Loucy (cell line): ENCODE measurements at regions not wholly inside any gene's neighbourhood (a gene's known extent, or its start where the extent isn't known, plus 50 kb on each side); places are given as distances from the start of the nearest gene placed in this dataset.

Source experiments
- H2AFZ ChIP-seq: fragments of 200-600 bp; sonication (generic); 2 replicates; pipeline ENCODE4 v1.6.0; 2016; ENCODE audit warnings: antibody characterized with exemption, mild to moderate bottlenecking, low read length, moderate library complexity
- H3F3A ChIP-seq: fragments of 200-600 bp; 2 replicates; pipeline ENCODE4 v1.6.0; 2016; ENCODE audit warnings: antibody characterized with exemption, low read depth, mild to moderate bottlenecking
- H3K27me3 ChIP-seq: fragments of 200-600 bp; sonication (generic); 2 replicates; pipeline ENCODE4 v1.6.1; 2014; ENCODE audit warnings: low read length, mild to moderate bottlenecking; ENCODE audit not compliant: insufficient read depth, poor library complexity, severe bottlenecking
- H3K36me3 ChIP-seq: fragments of 200-600 bp; sonication (generic); 2 replicates; pipeline ENCODE4 v1.6.1; 2016; ENCODE audit warnings: low read length; ENCODE audit not compliant: insufficient read depth
- H3K4me1 ChIP-seq: fragments of 200-600 bp; sonication (generic); 2 replicates; pipeline ENCODE4 v1.5.1; 2014; ENCODE audit warnings: low read length, mild to moderate bottlenecking; ENCODE audit not compliant: insufficient read depth, poor library complexity, severe bottlenecking
- H3K4me2 ChIP-seq: fragments of 200-600 bp; sonication (generic); 2 replicates; pipeline ENCODE4 v1.6.0; 2014; ENCODE audit warnings: antibody characterized with exemption, low read length, low read depth, mild to moderate bottlenecking; ENCODE audit not compliant: poor library complexity, severe bottlenecking
- H3K4me3 ChIP-seq: fragments of 200-600 bp; sonication (generic); 2 replicates; pipeline ENCODE4 v1.5.1; 2014; ENCODE audit warnings: low read length, mild to moderate bottlenecking, mixed read lengths; ENCODE audit not compliant: poor library complexity, severe bottlenecking
- H3K79me2 ChIP-seq: fragments of 200-600 bp; sonication (generic); 2 replicates; pipeline ENCODE4 v1.6.1; 2014; ENCODE audit warnings: low read length; ENCODE audit not compliant: insufficient read depth
- H3K9ac ChIP-seq: fragments of 200-600 bp; sonication (generic); 2 replicates; pipeline ENCODE4 v1.6.0; 2014; ENCODE audit warnings: mild to moderate bottlenecking, low read depth, low read length, moderate library complexity; ENCODE audit not compliant: poor library complexity, severe bottlenecking
- H3K9me2 ChIP-seq: fragments of 200-600 bp; sonication (generic); replicated peaks from 2 replicates; pipeline ENCODE4 v1.6.1; 2016; ENCODE audit warnings: low read depth, low read length, mixed read lengths
- H3K9me3 ChIP-seq: fragments of 200-600 bp; sonication (generic); 2 replicates; pipeline ENCODE4 v1.6.1; 2014; ENCODE audit warnings: mild to moderate bottlenecking, antibody characterized with exemption, low read length, low read depth; ENCODE audit not compliant: insufficient read depth
- H4K20me1 ChIP-seq: fragments of 200-600 bp; sonication (generic); 2 replicates; pipeline ENCODE4 v1.6.0; 2014; ENCODE audit warnings: antibody characterized with exemption, low read length, mild to moderate bottlenecking; ENCODE audit not compliant: insufficient read depth, poor library complexity, severe bottlenecking
- EZH2phosphoT487 ChIP-seq: fragments of 200-600 bp; IDR thresholded peaks from 2 replicates; pipeline ENCODE4 v1.6.1; 2018; ENCODE audit warnings: antibody characterized with exemption, mild to moderate bottlenecking, moderate library complexity, borderline replicate concordance
- TF ChIP-seq, protein P1 (sequence below): fragments of 200-600 bp; sonication (generic); conservative IDR thresholded peaks from 2 replicates; pipeline ENCODE4 v1.5.1; 2014; ENCODE audit warnings: mild to moderate bottlenecking, antibody characterized with exemption, low read length

DNA sequence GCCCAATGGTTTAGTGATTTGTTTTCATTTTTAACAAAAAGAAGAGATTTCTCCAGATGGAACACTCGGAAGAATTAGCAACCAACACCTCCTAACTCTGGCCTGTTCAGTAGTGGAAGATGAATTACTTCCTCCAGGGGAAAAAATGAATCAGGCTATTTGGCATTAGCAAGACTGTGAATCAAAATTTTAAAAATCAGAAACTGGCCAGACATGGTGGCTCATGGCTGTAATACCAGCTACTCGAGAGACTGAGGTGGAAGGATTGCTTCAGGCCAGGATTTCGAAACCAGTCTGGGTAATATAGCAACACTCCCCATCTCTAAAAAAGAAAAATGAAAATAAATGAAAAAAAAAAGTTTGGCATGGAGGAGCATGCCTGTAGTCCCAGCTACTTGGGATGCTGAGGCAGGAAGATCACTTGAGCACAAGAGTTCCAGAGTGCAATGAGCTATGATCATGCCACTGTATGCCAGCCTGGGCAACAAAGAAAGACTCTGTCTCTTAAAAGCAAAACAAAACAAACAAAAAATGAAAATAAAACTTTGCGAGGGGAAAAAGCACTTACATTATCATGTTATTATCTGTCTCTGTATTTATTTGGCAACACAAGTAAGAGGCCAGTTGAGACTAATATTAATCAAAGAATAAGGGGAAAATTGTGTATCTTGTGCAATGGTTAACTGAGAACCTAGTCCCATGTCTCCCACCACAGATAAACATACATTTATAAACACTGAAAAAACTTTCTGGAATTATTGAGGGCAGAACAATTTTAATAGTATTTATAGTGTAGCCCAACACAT lies 796.3 kb upstream of the ANO3 start:
- Histone ChIP-seq H3K4me3 (no peak overlapping the region), H3K9ac (no peak overlapping the region), H3K27me3 (no peaks in the 10 kb centered on the region), H3K9me3 (no peaks in the 10 kb centered on the region), H3K4me1 (no peaks in the 10 kb centered on the region), H3K4me2 (no peak overlapping the region), H3F3A (no peaks in the 10 kb centered on the region), H3K9me2 (no peaks in the 10 kb centered on the region), H3K36me3 (no peaks in the 10 kb centered on the region), H3K79me2 (no peaks in the 10 kb centered on the region), H4K20me1 (no peaks in the 10 kb centered on the region), H2AFZ (no peak overlapping the region)
- no peak for TF ChIP-seq EZH2phosphoT487
- TF ChIP-seq, protein P1, sequence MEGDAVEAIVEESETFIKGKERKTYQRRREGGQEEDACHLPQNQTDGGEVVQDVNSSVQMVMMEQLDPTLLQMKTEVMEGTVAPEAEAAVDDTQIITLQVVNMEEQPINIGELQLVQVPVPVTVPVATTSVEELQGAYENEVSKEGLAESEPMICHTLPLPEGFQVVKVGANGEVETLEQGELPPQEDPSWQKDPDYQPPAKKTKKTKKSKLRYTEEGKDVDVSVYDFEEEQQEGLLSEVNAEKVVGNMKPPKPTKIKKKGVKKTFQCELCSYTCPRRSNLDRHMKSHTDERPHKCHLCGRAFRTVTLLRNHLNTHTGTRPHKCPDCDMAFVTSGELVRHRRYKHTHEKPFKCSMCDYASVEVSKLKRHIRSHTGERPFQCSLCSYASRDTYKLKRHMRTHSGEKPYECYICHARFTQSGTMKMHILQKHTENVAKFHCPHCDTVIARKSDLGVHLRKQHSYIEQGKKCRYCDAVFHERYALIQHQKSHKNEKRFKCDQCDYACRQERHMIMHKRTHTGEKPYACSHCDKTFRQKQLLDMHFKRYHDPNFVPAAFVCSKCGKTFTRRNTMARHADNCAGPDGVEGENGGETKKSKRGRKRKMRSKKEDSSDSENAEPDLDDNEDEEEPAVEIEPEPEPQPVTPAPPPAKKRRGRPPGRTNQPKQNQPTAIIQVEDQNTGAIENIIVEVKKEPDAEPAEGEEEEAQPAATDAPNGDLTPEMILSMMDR: no peak

DNA sequence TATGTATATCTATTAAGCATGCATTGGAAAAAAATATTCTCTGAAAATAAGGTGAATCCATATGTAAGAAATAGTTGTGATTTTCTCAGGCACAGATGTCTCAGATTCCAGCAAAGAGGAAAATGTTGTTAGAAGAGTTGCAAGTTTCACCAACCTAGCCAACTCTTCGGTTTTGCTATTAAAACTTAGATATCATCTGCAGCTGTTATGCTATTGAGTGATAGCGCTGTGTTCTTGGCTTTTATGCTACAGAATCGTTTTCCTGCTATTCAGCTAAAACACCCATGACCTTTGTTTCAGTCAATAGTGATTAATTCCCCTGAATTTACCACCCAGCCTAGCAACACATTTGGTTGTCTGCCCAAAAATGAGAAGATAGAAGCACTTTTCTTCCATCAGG lies 795.6 kb upstream of the ANO3 start:
- Histone ChIP-seq H3K36me3 (no peaks in the 10 kb centered on the region), H3K79me2 (no peaks in the 10 kb centered on the region), H3K4me3 (no peak overlapping the region), H4K20me1 (no peaks in the 10 kb centered on the region), H2AFZ (no peak overlapping the region), H3K4me2 (no peak overlapping the region), H3K27me3 (no peaks in the 10 kb centered on the region), H3K9me2 (no peaks in the 10 kb centered on the region), H3K4me1 (no peaks in the 10 kb centered on the region), H3F3A (no peaks in the 10 kb centered on the region), H3K9me3 (no peaks in the 10 kb centered on the region), H3K9ac (no peak overlapping the region)
- TF ChIP-seq, protein P1: no peak
- no peak for TF ChIP-seq EZH2phosphoT487

DNA sequence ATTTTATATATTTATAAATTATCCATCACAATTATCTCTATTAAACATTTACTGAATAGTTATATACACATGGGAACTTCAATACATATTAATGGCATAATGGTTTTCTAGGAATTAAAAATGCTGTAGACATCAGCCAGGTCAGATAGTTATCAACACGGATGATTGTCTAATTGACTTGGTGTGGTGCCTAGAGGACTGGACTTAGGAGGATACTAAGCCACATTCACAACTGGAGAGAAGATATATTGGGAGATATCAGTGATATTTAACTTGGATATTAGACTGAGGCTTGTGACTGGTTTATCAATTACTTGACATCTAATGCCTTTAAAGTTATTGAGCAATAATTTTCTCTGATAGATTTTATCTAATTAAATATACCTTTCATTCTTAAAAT lies 794.5 kb upstream of the ANO3 start:
- Histone ChIP-seq H2AFZ (no peak overlapping the region), H3K9ac (no peak overlapping the region), H3K9me3 (no peaks in the 10 kb centered on the region), H4K20me1 (no peaks in the 10 kb centered on the region), H3K27me3 (no peaks in the 10 kb centered on the region), H3F3A (no peaks in the 10 kb centered on the region), H3K4me3 (no peak overlapping the region), H3K36me3 (no peaks in the 10 kb centered on the region), H3K79me2 (no peaks in the 10 kb centered on the region), H3K4me2 (no peak overlapping the region), H3K9me2 (no peaks in the 10 kb centered on the region), H3K4me1 (no peaks in the 10 kb centered on the region)
- TF ChIP-seq, protein P1: no peak
- TF ChIP-seq EZH2phosphoT487: no peak
